H9 (cell line): ENCODE measurements at regions not wholly inside any gene's neighbourhood (a gene's known extent, or its start where the extent isn't known, plus 50 kb on each side); places are given as distances from the start of the nearest gene placed in this dataset.

Experiments
- DNase-seq: peaks from one replicate; pipeline ENCODE4 v3.0.0-alpha.2; 2017
- H2AFZ ChIP-seq: one replicate; pipeline ENCODE4 v1.6.1; 2013; ENCODE audit warnings: mild to moderate bottlenecking, low read length, control low read depth, moderate library complexity
- H2AK5ac ChIP-seq: 2 replicates; pipeline ENCODE4 v1.6.1; 2013; ENCODE audit warnings: low read length, control low read depth, mixed read lengths; ENCODE audit not compliant: insufficient read length
- H2BK120ac ChIP-seq: one replicate; pipeline ENCODE4 v1.6.1; 2013; ENCODE audit warnings: low read depth, mild to moderate bottlenecking, low read length, control low read depth, inconsistent platforms; ENCODE audit not compliant: poor library complexity, severe bottlenecking
- H2BK12ac ChIP-seq: 2 replicates; pipeline ENCODE4 v1.6.1; 2013; ENCODE audit warnings: low read length, control low read depth, mixed read lengths, low read depth; ENCODE audit not compliant: insufficient read length
- H2BK15ac ChIP-seq: 2 replicates; pipeline ENCODE4 v1.6.1; 2013; ENCODE audit warnings: low read depth, low read length, control low read depth
- H2BK20ac ChIP-seq: one replicate; pipeline ENCODE4 v1.6.1; 2013; ENCODE audit warnings: low read depth, mild to moderate bottlenecking, low read length, control low read depth, inconsistent platforms; ENCODE audit not compliant: poor library complexity, severe bottlenecking
- H2BK5ac ChIP-seq: 2 replicates; pipeline ENCODE4 v1.6.1; 2013; ENCODE audit warnings: low read length, control low read depth, mixed read lengths; ENCODE audit not compliant: insufficient read length
- H3K14ac ChIP-seq: 2 replicates; pipeline ENCODE4 v1.6.1; 2013; ENCODE audit warnings: low read length, control low read depth; ENCODE audit not compliant: insufficient read depth
- H3K18ac ChIP-seq: 2 replicates; pipeline ENCODE4 v1.6.1; 2013; ENCODE audit warnings: low read depth, mild to moderate bottlenecking, mixed read lengths, low read length, control low read depth; ENCODE audit not compliant: insufficient read length
- H3K23ac ChIP-seq: 2 replicates; pipeline ENCODE4 v1.6.1; 2013; ENCODE audit warnings: low read length, control low read depth, mixed read lengths, low read depth; ENCODE audit not compliant: insufficient read length
- H3K23me2 ChIP-seq: 2 replicates; pipeline ENCODE4 v1.6.1; 2013; ENCODE audit warnings: low read depth, mild to moderate bottlenecking, mixed read lengths, low read length, control low read depth; ENCODE audit not compliant: insufficient read length, poor library complexity, severe bottlenecking
- H3K27ac ChIP-seq: 2 replicates; pipeline ENCODE4 v1.5.1; 2013; ENCODE audit warnings: low read length, control low read depth, mixed read lengths, low read depth; ENCODE audit not compliant: insufficient read length
- H3K27me3 ChIP-seq: 2 replicates; pipeline ENCODE4 v1.6.1; 2013; ENCODE audit warnings: low read length, control low read depth, inconsistent platforms; ENCODE audit not compliant: insufficient read depth
- H3K4ac ChIP-seq: 2 replicates; pipeline ENCODE4 v1.6.1; 2013; ENCODE audit warnings: low read depth, mild to moderate bottlenecking, control low read depth, inconsistent platforms, low read length, moderate library complexity
- H3K4me1 ChIP-seq: 2 replicates; pipeline ENCODE4 v1.6.1; 2013; ENCODE audit warnings: low read length, control low read depth, inconsistent platforms; ENCODE audit not compliant: insufficient read depth
- H3K4me2 ChIP-seq: 2 replicates; pipeline ENCODE4 v1.6.1; 2013; ENCODE audit warnings: low read length, control low read depth, mixed read lengths; ENCODE audit not compliant: insufficient read length, insufficient read depth
- H3K56ac ChIP-seq: 2 replicates; pipeline ENCODE4 v1.6.1; 2013; ENCODE audit warnings: low read depth, mild to moderate bottlenecking, mixed read lengths, low read length, control low read depth; ENCODE audit not compliant: insufficient read length
- H3K79me1 ChIP-seq: 2 replicates; pipeline ENCODE4 v1.6.1; 2013; ENCODE audit warnings: low read depth, mild to moderate bottlenecking, moderate library complexity, low read length, control low read depth, inconsistent platforms; ENCODE audit not compliant: insufficient read depth, poor library complexity, severe bottlenecking
- H3K79me2 ChIP-seq: 2 replicates; pipeline ENCODE4 v1.6.1; 2013; ENCODE audit warnings: low read length, control low read depth, inconsistent platforms; ENCODE audit not compliant: insufficient read depth
- H3K9ac ChIP-seq: 2 replicates; pipeline ENCODE4 v1.6.1; 2013; ENCODE audit warnings: low read length, control low read depth, mixed read lengths; ENCODE audit not compliant: insufficient read length; ENCODE audit errors: extremely low read depth
- H3K9me3 ChIP-seq: one replicate; pipeline ENCODE4 v1.6.1; 2013; ENCODE audit warnings: low read depth, low read length, inconsistent platforms; ENCODE audit not compliant: control insufficient read depth
- H3T11ph ChIP-seq: one replicate; pipeline ENCODE4 v1.6.1; 2013; ENCODE audit warnings: mild to moderate bottlenecking, low read length, control low read depth, inconsistent platforms
- H4K20me1 ChIP-seq: one replicate; pipeline ENCODE4 v1.6.1; 2013; ENCODE audit not compliant: control insufficient read depth, insufficient read length, insufficient read depth
- H4K5ac ChIP-seq: 2 replicates; pipeline ENCODE4 v1.6.1; 2013; ENCODE audit warnings: low read depth, mild to moderate bottlenecking, mixed read lengths, low read length, control low read depth; ENCODE audit not compliant: insufficient read length
- H4K8ac ChIP-seq: replicated peaks from 2 replicates; pipeline ENCODE4 v1.6.1; 2013; ENCODE audit warnings: low read length, control low read depth, mixed read lengths, low read depth; ENCODE audit not compliant: insufficient read length
- H4K91ac ChIP-seq: 2 replicates; pipeline ENCODE4 v1.6.1; 2013; ENCODE audit warnings: low read depth, mild to moderate bottlenecking, moderate library complexity, mixed read lengths, low read length, control low read depth; ENCODE audit not compliant: insufficient read length
- H3K27ac Mint-ChIP-seq, 3 experiments: 2 replicates in 2 of 3; 3 replicates in 1 of 3; pipeline ENCODE4 v1.8.0; 2020 to 2021; ENCODE audit warnings: mixed read lengths in 3 of 3, mild to moderate bottlenecking in 1 of 3, moderate library complexity in 1 of 3
- H3K27me3 Mint-ChIP-seq: 2 replicates; pipeline ENCODE4 v1.8.0; 2021; ENCODE audit warnings: low read depth, mild to moderate bottlenecking, moderate library complexity, mixed read lengths
- H3K36me3 Mint-ChIP-seq, 3 experiments: 2 replicates in 2 of 3; 3 replicates in 1 of 3; pipeline ENCODE4 v1.8.0; 2020 to 2021; ENCODE audit warnings: low read depth in 3 of 3, mixed read lengths in 3 of 3; ENCODE audit not compliant: insufficient read depth in 1 of 3
- H3K4me1 Mint-ChIP-seq, 2 experiments: 2 replicates each; pipeline ENCODE4 v1.8.0; 2020; ENCODE audit warnings: mixed read lengths in 2 of 2
- H3K4me3 Mint-ChIP-seq, 2 experiments: 2 replicates in 1 of 2; 3 replicates in 1 of 2; pipeline ENCODE4 v1.8.0; 2020 to 2021; ENCODE audit warnings: mild to moderate bottlenecking in 2 of 2, mixed read lengths in 2 of 2, moderate library complexity in 1 of 2
- H3K9me3 Mint-ChIP-seq, 2 experiments: 2 replicates in 1 of 2; 3 replicates in 1 of 2; pipeline ENCODE4 v1.8.0; 2020; ENCODE audit warnings: mild to moderate bottlenecking in 2 of 2, mixed read lengths in 2 of 2, moderate library complexity in 1 of 2
- CTCF ChIP-seq: fragments of 200-600 bp; sonication (generic); conservative IDR thresholded peaks from 3 replicates; pipeline ENCODE4 v1.8.0; 2021; ENCODE audit warnings: antibody characterized with exemption, mild to moderate bottlenecking
- WGBS: extraction: QIAGEN DNeasy Blood & Tissue Kit; methylation state at CpG from one replicate; pipeline ENCODE4 v1.1.7; 2013; ENCODE audit warnings: missing lambda C conversion rate, low lambda C conversion rate, mixed read lengths; ENCODE audit not compliant: insufficient read length; ENCODE audit errors: extremely low coverage; 5-methylcytosine and 5-hydroxymethylcytosine counted together

GRCh38 chr6:4369616-4370015 is 234.2 kb upstream of the ECI2 start:
- Histone ChIP-seq H4K8ac (no peak overlapping the region), H2BK15ac (no peak overlapping the region), H3K4me1 (no peaks in the 10 kb centered on the region), H4K91ac (no peak overlapping the region), H3K23ac (no peak overlapping the region), H3K18ac (no peak overlapping the region), H3K27ac (no peak overlapping the region), H3K14ac (no peak overlapping the region), H3K4me2 (no peak overlapping the region), H2AFZ (no peak overlapping the region), H2BK12ac (no peak overlapping the region), H4K5ac (no peak overlapping the region), H3K23me2 (no peaks in the 10 kb centered on the region), H3K27me3 (no peaks in the 10 kb centered on the region), H2BK5ac (no peak overlapping the region), H3K9me3 (no peaks in the 10 kb centered on the region), H3K56ac (no peak overlapping the region), H2BK120ac (no peak overlapping the region), H2AK5ac (no peak overlapping the region), H3K79me2 (no peaks in the 10 kb centered on the region), H4K20me1 (no peaks in the 10 kb centered on the region), H3K4ac (no peak overlapping the region), H3K79me1 (no peaks in the 10 kb centered on the region), H3T11ph (no peak overlapping the region), H2BK20ac (no peak overlapping the region), H3K9ac (no peak overlapping the region)
- H3K9me3 Mint-ChIP-seq = peaks cover 0 to 6% of the 10 kb centered on the region in 2 experiments; a peak in 1 of 5 replicates
- H3K27ac Mint-ChIP-seq = no peak overlapping the region
- DNase-seq = no peak
- WGBS = no CpG with 5 or more reads among the region's 4 CpGs
- TF ChIP-seq CTCF = no peak
- peaks cover 0 to 2% (median 0%) of the 10 kb centered on the region in 3 experiments; a peak in 2 of 7 replicates for H3K36me3 Mint-ChIP-seq
- H3K27me3 Mint-ChIP-seq = peaks cover 23% of the 10 kb centered on the region
- no peak overlapping the region for H3K4me3 Mint-ChIP-seq
- H3K4me1 Mint-ChIP-seq = peaks cover 5 to 6% of the 10 kb centered on the region in 2 experiments; a peak in 3 of 4 replicates
